HG02588 (cell line): ENCODE measurements at regions not wholly inside any gene's neighbourhood (a gene's known extent, or its start where the extent isn't known, plus 50 kb on each side); places are given as distances from the start of the nearest gene placed in this dataset.
"Not testable (repeated sequence)": the region's sequence is repeated elsewhere in the genome, so short reads cannot be mapped to it uniquely, and the experiment has no call there.

Experiments
- ATAC-seq: cut with Tn5 transposase; IDR thresholded peaks from one replicate; pipeline ENCODE4 v1.9.1; 2021; ENCODE audit warnings: mild to moderate bottlenecking, moderate library complexity; ENCODE audit not compliant: unreplicated experiment

DNA sequence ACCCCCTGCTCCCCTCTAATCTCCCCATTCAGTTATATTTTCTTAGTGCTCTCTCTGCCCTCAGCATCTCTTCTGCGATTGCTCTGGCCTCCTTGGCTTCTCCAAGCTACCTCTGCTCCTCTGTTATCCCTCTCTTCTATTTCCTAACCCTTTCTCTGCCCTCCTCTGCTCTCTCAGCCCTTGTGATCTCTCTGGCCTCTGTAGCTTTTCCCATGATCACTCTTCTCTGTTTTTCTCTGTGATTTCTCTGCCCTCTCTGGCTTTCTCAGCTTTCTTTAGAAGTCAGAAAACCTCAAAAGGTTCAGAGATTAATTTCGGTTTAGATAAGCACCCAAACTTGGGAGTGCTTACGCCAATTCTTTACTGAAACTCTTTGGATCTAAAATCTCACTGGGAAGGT lies 795.0 kb downstream of the DIAPH3 start:
- ATAC-seq = no peak

DNA sequence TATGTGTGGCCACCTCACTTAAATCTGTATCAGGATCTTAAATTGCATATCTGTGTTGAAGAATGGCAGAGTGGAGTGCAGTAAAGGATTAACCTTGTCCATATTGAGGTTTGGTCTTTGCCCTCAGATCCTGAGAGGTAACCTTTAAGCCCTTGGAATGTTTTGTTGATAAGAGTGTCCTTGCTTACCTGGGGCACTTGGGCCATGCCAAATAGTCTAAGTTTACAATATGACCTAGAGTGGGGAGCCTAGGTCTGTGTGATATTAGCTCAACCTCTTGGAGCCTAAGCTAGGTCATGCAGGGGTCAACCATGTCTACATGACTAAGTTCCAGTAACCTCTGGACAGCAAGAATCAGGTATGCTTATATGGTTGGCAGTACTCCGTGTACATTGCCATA lies 792.5 kb downstream of the DIAPH3 start:
- ATAC-seq = no peak

DNA sequence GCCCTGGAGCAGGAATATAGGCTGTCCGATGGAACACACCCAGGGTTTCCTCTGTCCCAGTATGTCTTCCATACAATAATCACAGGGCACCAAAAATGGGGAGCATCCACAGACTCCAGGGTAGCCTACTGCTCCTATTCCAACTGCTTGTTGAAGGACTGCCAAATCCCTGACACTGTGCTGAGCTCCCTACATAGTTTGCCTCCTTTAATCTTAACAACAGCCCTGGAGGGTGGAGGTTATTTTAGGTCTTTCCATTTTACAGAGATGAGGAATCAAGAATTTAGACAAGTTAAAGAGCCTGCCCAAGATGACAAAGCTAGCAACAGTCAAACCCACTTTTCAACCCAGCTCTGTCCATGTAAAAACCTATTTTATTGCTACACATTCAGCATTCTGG lies 790.4 kb downstream of the DIAPH3 start:
- ATAC-seq = no peak

DNA sequence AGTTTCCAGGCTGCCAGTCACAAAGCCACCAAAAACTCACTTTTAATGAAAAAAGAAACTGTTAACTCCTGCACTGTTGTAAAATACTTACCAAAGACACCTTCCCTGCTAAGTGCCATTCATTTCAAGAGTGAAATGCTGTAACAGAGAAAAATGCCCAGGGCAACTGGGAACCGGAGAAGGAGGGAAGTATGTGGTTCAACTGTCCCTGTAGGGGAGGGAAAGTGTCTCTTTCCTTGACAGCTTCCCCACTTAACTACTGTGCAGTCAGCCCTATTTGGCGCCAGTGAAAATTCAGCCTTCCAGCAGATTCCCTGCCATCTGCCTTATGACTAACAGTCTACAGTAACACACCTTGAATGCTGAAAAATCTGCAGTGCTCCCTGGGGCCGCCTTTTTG lies 789.0 kb downstream of the DIAPH3 start:
- no peak for ATAC-seq

DNA sequence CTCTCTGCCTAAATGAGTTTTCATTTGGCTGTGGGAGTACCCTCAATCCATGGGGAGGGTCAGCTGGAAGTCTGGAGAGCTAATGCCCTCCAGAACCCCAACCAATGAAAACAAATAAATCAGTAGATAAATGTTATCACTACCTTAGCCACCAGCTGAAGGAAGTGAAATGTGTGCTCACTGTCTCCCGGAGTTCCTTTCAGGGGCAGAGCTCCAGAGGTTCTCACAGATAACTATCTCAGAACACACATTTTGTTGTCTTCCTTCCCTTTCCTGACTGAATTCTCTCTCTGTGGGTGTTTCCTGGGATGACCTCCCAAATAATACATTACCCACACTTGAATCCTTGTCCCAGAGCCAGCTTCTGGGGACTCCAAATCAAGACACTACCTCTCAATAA lies 779.6 kb downstream of the DIAPH3 start:
- no peak for ATAC-seq

DNA sequence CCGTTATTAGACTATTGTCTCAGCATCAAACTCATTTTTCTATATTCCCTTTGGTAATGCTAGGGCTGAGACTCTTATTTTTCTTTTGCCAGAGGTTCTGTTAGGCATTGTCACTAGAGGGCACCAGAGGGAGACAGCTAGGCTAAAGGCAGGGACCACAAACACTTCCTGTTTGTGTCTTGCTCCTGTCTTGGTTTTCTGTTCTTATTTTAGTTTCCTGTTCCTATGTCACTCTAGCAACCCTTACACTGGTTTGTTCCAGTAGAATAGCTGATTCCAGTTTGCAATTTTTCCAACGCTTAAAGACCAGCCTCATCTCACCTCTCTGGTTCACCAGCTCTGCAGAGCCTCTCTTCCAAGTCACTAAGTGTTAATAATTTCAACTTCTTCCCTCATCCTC lies 772.0 kb downstream of the DIAPH3 start:
- peak; percentile 98 for ATAC-seq

DNA sequence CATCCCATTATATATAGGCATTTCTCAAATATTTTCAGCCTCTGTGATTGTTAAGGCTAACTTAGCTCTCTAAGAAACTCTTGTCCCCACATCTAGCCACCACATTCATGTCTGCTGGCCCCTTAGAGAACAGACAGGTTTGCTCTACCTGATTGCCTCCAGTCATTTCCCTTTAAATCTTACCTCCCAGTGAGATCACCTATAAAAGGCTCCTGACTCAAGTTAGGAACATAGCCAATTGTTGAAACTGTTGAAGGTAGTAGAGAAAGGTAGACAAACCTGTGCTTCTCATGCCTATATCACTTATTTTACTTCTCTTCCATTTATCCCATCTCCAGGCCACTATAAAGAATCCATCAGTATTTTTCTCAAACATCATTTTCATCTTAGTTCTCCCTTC lies 771.4 kb downstream of the DIAPH3 start:
- no peak for ATAC-seq

GRCh38 chr13:59394496-59394895 lies 769.2 kb downstream of the DIAPH3 start:
- no peak for ATAC-seq

GRCh38 chr13:59398127-59398526 lies 765.6 kb downstream of the DIAPH3 start:
- ATAC-seq = no peak

- no peak for ATAC-seq
Observed at GRCh38 chr13:59398661-59399060, 765.1 kb downstream of the DIAPH3 start.

DNA sequence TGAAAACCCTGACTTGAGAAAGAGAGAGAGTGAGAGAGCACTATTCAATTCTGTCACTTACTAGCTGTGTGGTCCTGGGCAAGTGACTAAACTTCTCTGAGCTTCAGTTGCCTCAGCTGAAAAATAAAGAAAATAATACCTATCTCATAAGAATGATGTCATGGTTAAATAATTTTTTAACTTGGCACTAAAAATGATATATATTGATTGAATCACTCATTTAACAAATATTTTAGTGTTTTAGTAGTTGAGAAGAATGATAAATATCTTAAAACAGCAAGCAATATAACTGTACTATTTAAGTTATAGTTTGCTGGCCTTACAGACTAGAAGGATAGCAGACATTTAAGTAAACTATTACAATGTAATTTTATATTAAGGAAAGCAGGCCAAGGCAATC lies 764.2 kb downstream of the DIAPH3 start:
- ATAC-seq = no peak

- no peak for ATAC-seq
Observed at GRCh38 chr13:59404331-59404730, 759.4 kb downstream of the DIAPH3 start.

DNA sequence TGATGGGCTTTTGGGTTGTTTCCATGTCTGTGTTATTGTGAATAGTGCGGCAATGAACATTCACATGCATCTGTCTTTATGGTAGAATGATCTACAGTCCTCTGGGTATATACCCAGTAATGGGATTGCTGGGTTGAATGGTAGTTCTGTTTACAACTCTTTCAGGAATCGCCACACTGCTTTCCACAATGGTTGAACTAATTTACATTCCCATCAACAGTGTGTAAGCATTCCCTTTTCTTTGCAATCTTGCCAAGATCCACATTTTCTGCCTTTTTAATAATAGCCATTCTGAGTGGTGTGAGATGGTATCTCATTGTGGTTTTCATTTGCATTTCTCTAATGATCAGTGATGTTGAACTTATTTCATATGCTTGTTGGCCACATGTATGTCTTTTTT lies 756.5 kb downstream of the DIAPH3 start:
- not testable (repeated sequence) for ATAC-seq

DNA sequence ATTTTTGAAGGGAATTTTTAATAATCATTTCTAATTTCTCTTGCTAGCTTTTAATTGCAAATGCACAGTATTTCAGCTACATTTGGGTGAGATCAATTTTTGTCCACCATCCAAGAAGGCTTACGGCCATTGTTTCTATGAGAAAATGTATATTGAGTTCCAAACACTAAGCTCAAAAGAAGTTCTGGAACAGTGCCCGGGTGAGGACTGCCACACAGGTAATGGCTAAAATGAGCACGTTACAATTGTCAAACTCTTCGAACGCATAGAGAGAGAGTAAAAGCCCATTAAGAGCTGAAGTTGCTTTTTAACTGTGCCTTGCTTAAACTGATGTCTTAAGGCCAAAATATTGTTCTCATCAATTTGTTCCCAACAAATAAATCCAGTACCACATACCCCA lies 755.0 kb downstream of the DIAPH3 start:
- no peak for ATAC-seq

- no peak for ATAC-seq
Observed at GRCh38 chr13:59409211-59409610, 754.5 kb downstream of the DIAPH3 start.

DNA sequence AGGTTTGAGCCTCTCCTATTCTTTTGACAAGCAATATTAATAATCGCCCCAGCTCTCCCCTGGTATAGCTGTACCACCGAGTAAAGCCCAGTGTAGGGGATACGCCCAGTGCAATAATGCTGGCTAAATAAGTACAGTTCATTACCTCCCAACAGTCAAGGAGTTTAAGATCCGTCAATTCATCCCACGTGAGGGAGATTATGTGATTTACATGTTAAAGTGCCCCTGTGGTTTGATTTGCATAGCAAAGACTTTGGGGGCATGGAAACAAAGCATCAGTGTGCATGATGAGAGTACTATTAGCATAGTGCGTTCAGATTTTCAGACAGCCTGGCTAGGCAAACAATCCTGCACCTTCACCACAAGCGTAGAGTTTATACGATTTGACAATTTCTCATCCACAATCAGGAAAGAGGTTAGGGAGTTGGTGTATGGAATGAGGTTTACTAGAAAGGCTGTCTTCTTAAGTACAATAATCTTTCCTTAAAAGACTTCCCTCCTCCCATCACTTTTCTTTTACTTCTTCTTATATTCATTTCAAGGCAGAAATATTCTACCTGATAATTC lies 754.0 kb downstream of the DIAPH3 start:
- no peak for ATAC-seq

DNA sequence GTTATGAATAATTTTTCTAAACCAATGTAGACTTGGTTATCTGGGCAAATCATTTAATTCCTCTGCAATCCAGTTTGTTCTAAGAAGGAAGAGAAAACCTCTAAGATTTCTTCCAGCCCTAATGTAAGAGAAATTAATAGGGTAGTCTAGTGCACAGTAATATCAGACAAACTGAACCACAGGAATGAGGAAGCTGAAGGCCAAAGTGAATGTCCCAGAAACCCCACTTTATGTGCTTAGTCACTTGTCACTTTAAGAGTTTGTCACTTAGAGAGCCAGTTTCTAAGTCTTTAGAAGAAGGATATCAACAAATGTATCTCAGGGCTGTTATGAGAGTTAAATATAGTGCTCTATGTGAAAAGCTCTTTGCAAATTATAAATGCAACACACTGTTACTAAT lies 750.6 kb downstream of the DIAPH3 start:
- peak; percentile 90 for ATAC-seq

DNA sequence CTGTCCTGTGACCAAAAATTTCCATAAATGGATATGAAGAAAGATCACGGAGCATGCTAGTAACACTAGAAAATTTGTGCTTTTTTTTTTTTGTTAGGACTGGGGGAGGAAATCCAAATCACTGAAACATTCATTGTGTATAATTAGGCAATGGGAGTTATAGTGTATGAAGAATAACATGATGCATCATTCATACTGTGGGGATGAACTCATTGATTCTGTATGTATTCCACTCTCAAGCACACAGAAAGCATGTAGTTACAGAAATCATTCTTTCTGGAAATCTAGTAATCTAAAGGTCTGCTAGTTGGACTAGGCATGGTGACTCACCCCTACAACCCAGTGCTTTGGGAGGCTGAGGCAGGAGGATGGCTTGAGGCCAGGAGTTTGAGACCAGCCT lies 749.7 kb downstream of the DIAPH3 start:
- ATAC-seq = no peak

DNA sequence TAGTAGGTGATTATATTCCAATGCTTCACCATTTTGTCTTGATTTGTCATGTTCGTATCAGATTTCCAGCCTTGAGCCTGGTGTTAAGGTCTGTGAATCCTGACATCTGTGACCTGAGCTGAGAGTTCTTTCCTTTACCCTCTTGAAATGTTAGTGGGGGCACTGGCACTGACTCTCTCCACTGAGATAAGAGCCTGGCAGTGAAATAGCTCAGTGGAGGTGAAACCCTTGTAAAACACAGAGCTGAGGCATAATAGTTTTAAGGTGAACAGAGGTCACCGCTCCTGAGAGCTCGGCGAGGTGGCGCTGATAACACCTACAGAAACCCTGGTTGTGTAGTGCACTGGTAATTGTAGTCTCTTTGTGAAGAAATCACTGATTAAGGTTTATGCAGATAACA lies 748.2 kb downstream of the DIAPH3 start:
- no peak for ATAC-seq

GRCh38 chr13:59416561-59416960 lies 747.2 kb downstream of the DIAPH3 start:
- no peak for ATAC-seq

GRCh38 chr13:59422646-59423045 lies 741.1 kb downstream of the DIAPH3 start:
- ATAC-seq = no peak

DNA sequence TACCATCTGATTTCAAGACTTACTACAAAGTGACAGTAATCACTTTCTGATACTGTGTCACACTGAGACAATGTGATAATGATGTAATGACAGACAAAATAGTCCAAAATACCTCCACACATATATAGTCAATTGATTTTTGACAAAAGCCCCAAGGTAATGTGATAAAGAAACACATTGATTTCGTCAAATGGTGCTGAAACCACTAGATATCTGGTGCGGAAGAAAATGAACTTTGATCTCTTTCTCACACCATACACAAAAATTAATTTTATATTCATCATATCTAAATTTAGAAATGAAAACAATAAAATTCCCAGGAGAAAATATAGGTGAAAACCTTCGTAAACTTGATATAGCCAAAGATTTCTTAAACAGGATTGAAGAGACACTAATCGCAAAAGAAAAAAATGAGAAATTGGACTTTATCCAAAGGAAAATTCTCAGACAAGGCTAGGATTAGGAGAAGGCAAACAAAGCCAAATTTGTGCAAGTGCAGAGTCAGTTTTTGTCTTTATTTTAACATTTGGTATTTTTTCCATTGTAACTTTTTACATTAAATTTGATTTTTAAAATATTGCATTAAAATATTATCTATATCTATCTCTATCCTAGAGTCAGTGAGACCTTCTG lies 739.9 kb downstream of the DIAPH3 start:
- no peak for ATAC-seq

- no peak for ATAC-seq
Observed at GRCh38 chr13:59424661-59425060, 739.1 kb downstream of the DIAPH3 start.
